Dendritic cell treated with granulocyte-macrophage colony-stimulating factor and Interleukin-4, amounts not matched to agents 40 ng/mL and 50 ng/mL, for 4 days (primary cell): ENCODE measurements at regions not wholly inside any gene's neighbourhood (a gene's known extent, or its start where the extent isn't known, plus 50 kb on each side); places are given as distances from the start of the nearest gene placed in this dataset.
"Not testable (repeated sequence)": the region's sequence is repeated elsewhere in the genome, so short reads cannot be mapped to it uniquely, and the experiment has no call there.

Experiments used
- H3K27ac Mint-ChIP-seq: one replicate; pipeline ENCODE4 v1.8.0; 2022; ENCODE audit warnings: mild to moderate bottlenecking, mixed read lengths
- H3K27me3 Mint-ChIP-seq: one replicate; pipeline ENCODE4 v1.8.0; 2022; ENCODE audit warnings: mild to moderate bottlenecking, mixed read lengths
- H3K36me3 Mint-ChIP-seq: one replicate; pipeline ENCODE4 v1.8.0; 2022; ENCODE audit warnings: low read depth, mixed read lengths
- H3K4me1 Mint-ChIP-seq: one replicate; pipeline ENCODE4 v1.8.0; 2022; ENCODE audit warnings: low read depth, mixed read lengths
- H3K4me3 Mint-ChIP-seq: one replicate; pipeline ENCODE4 v1.8.0; 2022; ENCODE audit warnings: mild to moderate bottlenecking, moderate library complexity, mixed read lengths
- H3K9me3 Mint-ChIP-seq: one replicate; pipeline ENCODE4 v1.8.0; 2022; ENCODE audit warnings: mixed read lengths
- intact Hi-C: fragments of 100-400 bp; cut with micrococcal nuclease; formaldehyde crosslinking; loops from one replicate; pipeline ENCODE4 v1.15.0; 2022

DNA sequence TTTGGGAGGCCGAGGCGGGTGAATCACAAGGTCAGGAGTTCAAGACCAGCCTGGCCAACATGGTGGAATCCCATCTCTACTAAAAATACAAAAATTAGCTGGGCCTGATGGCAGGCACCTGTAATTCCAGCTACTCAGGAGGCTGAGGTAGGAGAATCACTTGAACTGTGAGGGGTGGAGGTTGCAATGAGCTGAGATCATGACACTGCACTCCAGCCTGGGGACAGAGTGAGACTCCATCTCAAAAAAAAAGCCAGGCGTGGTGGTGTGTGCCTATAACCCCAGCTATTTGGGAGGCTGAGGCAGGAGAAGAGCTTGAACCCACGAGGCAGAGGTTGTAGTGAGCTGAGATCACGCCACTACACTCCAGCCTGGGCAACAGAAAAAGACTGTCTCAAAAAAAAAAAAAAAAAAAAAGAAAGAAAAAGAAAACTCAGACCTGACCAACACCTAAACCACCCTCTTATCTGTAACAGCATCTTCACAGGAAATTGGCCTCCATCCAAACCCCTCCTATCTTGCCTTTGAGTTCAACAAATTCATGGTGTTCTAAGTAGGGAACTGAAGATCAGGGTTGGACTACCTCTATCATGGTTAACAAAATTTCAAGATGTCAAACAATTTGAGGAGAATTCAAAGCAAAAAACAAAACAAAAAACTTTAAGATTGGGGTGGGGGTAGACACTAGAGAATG, 357.2 kb upstream of the C11orf87 start:
- H3K4me3 Mint-ChIP-seq, H3K9me3 Mint-ChIP-seq, H3K4me1 Mint-ChIP-seq, H3K27me3 Mint-ChIP-seq, intact Hi-C loops, H3K27ac Mint-ChIP-seq, H3K36me3 Mint-ChIP-seq: not testable (repeated sequence)

DNA sequence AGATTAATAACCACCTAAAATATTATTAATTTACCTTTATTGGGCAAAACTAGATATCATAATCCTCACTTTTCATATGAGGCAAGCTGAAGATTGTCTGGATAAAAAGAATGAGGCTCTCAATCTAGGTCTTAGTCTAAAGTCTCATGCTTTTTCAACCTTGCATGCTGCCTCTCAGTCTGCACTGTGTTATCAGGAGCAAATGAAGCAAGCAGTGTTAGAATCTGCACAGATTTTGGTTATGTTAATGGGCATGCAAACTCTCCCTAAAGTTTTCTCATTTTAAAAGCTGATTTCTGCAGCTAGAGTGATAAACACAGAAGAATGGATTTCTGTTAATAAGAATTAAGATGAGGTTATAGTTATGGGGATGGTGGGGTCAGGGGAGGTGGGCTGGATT, 350.7 kb upstream of the C11orf87 start:
- intact Hi-C loops, result no loop called here
- Mint-ChIP-seq H3K36me3 (no peaks in the 10 kb centered on the region), H3K4me1 (no peaks in the 10 kb centered on the region), H3K27me3 (no peaks in the 10 kb centered on the region), H3K27ac (no peak overlapping the region), H3K9me3 (peaks cover 14% of the 10 kb centered on the region), H3K4me3 (no peak overlapping the region)

DNA sequence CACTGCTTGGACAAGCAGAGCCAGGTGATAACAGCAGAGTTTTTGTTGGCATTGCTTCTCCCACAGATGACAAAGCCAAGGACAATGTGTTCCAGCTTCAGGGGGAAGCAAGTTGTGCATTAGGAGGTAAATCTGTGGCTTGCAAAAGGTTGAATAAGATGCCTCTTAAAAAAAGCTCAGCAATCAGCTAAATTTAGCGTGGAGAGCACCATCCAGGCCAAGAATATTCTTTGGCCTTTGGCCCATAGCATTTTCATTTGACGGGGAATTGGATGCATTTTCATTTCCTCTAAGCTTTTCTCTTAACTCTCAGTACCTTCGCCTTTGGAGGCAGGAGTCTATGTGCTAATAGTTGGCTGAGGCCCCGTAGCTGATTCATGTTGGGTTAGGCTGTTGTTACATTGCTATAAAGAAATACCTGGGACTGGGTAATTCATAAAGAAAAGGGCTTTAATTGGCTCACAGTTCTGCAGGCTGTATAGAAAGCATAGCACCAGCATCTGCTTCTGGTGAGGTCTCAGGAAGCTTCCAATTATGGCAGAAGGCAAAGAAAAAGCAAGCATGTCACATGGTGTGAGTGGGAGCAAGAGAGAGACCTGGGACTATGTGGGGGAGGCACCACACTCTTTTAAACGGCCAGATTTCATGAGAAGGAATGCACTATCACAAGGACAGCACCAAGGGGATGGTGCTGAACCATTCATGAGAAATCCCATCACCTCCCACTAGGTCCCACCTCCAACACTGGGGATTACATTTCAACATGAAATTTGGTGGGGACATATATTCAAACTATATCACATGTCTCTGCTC, 350.1 kb upstream of the C11orf87 start:
- Mint-ChIP-seq H3K27ac (no peak overlapping the region), H3K4me3 (no peak overlapping the region), H3K36me3 (no peaks in the 10 kb centered on the region), H3K9me3 (peaks cover 14% of the 10 kb centered on the region), H3K4me1 (no peaks in the 10 kb centered on the region), H3K27me3 (no peaks in the 10 kb centered on the region)
- intact Hi-C loops, result no loop called here

DNA sequence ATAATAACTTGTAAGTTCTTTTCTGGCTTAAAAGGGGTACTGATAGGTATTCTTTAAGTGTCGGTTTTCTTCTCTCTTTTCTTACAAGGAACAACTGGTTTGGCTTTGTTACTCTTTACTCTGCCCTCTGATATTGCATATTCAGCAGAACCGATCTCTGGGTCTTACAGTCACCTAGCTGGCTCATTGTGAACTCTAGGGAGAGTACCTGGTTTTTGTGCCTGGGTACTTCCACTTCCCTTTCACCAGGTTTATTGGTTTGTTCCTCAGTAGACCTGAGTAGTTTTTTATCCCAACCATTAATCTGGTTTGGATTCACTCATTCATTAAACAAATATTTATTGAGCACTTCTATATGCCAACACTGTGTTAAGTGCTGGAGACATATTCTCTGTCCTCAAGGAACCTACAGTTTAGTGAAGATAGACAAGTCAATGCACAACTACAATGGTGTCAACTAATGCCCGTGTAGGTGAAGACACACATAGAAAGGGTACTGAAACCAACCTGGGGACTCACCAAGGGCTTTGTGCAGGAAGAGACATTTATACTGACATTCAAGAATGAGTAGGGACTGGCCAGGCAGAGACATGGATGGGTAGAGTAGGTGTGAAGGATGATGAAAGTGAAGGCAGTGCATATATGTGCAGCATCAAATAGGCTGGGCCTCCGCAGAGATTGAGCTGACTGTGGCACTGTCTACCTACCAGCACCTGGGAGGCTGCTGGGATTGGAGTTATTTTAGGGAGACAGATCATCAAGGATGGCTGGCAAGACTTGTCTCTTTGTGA, 348.8 kb upstream of the C11orf87 start:
- Mint-ChIP-seq H3K27me3 (no peaks in the 10 kb centered on the region), H3K27ac (no peak overlapping the region)

DNA sequence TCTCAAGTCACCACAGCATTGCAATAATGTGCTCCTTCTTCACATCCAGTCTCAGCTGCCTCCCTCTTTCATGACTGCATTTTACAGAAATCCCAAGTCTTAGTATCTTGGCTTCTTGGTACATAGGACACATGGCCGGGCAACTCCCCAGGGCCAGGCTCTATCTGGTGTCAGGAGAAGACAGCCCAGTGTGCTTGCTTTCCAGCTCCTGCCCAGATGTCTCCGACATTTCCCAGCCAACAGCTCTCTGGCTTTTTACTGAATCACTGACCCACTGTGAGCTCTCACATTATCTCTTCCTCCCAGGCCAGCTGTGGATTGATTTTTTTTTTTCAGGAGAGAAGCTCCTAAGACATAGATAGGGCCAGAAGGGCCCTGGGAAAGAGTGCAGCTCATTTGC, 346.0 kb upstream of the C11orf87 start:
- no peak overlapping the region for H3K27ac Mint-ChIP-seq
- no peaks in the 10 kb centered on the region for H3K4me1 Mint-ChIP-seq
- peaks cover 4% of the 10 kb centered on the region for H3K9me3 Mint-ChIP-seq
- H3K27me3 Mint-ChIP-seq, result no peaks in the 10 kb centered on the region
- H3K36me3 Mint-ChIP-seq, result no peaks in the 10 kb centered on the region
- intact Hi-C loops, result no loop called here
- no peak overlapping the region for H3K4me3 Mint-ChIP-seq

More for the DNA sequence above, 348.8 kb upstream of the C11orf87 start:
- peaks cover 14% of the 10 kb centered on the region for H3K9me3 Mint-ChIP-seq
- no peaks in the 10 kb centered on the region for H3K36me3 Mint-ChIP-seq
- no peak overlapping the region for H3K4me3 Mint-ChIP-seq
- intact Hi-C loops, result no loop called here
- no peaks in the 10 kb centered on the region for H3K4me1 Mint-ChIP-seq

DNA sequence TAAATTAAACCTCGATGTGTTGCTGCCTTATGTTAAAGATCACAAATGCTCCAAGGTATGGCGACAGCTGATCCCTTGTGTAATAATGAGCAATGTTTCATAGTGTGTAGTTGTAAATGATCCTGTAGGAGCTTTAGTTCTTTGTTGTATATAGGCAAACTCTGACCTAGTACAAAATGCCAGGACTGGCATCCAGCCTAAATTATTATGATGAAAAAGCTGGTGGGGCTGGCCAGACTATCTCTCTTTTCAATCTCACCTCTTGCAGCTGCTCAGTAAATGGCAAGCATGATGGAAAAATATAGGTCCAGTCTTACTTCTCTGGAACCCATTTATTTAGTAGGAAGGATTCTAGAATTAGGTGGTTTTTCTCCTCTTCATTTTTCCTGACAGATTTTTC, 345.1 kb upstream of the C11orf87 start:
- H3K4me1 Mint-ChIP-seq, result no peaks in the 10 kb centered on the region
- no peak overlapping the region for H3K27ac Mint-ChIP-seq
- H3K27me3 Mint-ChIP-seq, result no peaks in the 10 kb centered on the region
- intact Hi-C loops, result no loop called here
- H3K36me3 Mint-ChIP-seq, result no peaks in the 10 kb centered on the region
- no peaks in the 10 kb centered on the region for H3K9me3 Mint-ChIP-seq
- no peak overlapping the region for H3K4me3 Mint-ChIP-seq

DNA sequence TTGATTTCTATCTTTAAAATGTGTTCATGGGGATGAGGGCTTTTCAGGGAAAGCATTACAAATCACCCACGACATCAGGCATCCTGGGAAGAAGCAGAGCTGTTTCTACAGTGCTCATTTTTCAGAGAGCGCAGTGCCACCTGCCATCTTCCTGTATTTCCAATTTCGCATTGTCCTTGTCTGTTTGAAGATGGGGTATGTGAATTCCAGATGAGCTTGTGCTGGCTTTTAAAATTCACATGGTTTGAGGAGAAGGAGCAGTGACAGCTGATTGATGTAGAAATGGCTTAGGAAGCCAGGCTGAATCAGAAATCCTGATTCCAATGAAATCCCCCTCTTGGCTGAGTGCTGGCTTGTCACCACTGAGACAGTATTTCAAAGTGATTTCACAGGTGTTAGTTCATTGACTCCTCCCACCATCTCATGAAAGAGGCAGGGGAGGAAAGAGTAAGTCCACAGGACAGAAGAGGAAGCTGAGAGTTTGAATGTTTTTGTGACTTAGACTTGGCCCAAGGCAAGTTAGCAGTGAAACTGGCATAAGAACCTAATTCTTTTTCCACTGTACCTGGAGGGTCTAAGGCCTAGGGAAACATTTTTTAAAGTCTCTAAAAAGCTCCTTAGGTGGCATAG, 344.6 kb upstream of the C11orf87 start:
- Mint-ChIP-seq H3K9me3 (no peaks in the 10 kb centered on the region), H3K27ac (no peak overlapping the region), H3K4me1 (no peaks in the 10 kb centered on the region), H3K36me3 (no peaks in the 10 kb centered on the region), H3K4me3 (no peak overlapping the region), H3K27me3 (no peaks in the 10 kb centered on the region)
- intact Hi-C loops, result no loop called here

DNA sequence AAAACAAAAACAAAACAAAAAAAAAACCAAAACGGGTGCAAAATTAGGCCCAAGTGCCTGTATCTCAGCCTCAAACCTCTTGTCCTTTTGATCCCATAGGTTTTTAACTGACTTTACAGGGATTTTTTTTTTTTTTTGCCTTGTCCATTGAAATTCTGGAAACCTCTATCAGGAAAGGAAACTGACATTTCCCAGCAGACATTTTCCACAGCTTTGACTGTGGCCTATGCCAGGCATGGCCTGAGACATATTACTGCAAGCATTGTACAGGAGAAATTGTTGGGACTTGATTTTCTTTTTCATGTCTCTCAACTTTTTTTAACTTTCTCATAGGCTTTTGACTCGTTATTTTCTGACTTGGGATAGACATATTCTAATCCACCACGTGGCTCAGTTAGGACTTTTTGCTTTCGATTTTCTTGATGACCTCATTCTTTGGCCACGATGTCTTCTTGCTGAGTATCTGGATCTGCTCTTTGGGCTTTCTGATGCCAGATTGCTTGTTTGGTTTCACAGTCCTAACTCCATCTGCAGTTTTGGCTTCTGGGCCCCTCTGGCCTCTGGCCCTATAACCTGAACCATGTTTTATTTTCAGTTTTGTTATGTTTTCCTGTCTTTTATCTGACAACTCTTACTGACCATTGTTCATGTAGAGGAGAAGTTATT, 336.1 kb upstream of the C11orf87 start:
- Mint-ChIP-seq H3K27ac (no peak overlapping the region), H3K4me3 (no peak overlapping the region), H3K4me1 (no peaks in the 10 kb centered on the region), H3K27me3 (no peaks in the 10 kb centered on the region), H3K9me3 (no peaks in the 10 kb centered on the region), H3K36me3 (no peaks in the 10 kb centered on the region)
- intact Hi-C loops, result no loop called here

DNA sequence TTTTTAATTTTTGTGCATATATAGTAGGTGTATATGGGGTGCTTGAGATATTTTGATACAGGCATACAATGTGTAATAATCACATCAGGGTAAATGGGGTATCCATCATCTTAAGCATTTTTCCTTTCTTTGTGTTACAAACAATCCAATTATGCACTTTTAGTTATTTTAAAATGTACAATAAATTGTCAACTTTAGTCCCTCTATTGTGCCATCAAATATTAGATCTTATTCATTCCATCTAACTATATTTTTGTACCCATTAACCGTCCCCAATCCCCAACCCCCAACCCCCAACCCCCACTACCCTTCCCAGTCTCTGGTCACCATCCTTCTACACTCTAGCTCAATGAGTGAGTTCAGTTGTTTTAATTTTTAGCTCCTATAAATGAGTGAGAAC, 335.1 kb upstream of the C11orf87 start:
- no peaks in the 10 kb centered on the region for H3K36me3 Mint-ChIP-seq
- no peaks in the 10 kb centered on the region for H3K9me3 Mint-ChIP-seq
- intact Hi-C loops, result no loop called here
- no peak overlapping the region for H3K27ac Mint-ChIP-seq
- no peaks in the 10 kb centered on the region for H3K4me1 Mint-ChIP-seq
- H3K27me3 Mint-ChIP-seq, result no peaks in the 10 kb centered on the region
- H3K4me3 Mint-ChIP-seq, result no peak overlapping the region

DNA sequence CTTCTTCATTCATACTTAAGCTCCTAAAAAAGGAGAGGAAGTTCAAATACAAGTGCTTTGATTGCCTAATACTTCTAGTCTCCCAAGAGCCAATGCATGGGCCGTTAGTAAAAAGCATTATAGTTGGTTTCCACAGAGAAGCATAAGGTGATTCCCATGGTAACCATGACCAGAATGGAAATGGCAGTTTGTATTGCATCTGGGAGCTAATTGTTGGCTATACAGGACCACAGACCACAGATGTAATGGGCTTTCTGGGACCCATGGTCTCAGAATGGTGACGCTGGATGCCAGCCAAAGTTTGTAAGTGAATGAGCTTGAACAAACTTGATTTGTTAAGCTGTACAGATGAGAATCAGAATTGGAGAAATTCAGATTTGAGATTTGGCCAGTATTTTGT, 333.9 kb upstream of the C11orf87 start:
- H3K27ac Mint-ChIP-seq, result no peak overlapping the region
- no peaks in the 10 kb centered on the region for H3K36me3 Mint-ChIP-seq
- intact Hi-C loops, result no loop called here
- H3K4me3 Mint-ChIP-seq, result no peak overlapping the region
- no peaks in the 10 kb centered on the region for H3K9me3 Mint-ChIP-seq
- H3K27me3 Mint-ChIP-seq, result no peaks in the 10 kb centered on the region
- no peaks in the 10 kb centered on the region for H3K4me1 Mint-ChIP-seq

DNA sequence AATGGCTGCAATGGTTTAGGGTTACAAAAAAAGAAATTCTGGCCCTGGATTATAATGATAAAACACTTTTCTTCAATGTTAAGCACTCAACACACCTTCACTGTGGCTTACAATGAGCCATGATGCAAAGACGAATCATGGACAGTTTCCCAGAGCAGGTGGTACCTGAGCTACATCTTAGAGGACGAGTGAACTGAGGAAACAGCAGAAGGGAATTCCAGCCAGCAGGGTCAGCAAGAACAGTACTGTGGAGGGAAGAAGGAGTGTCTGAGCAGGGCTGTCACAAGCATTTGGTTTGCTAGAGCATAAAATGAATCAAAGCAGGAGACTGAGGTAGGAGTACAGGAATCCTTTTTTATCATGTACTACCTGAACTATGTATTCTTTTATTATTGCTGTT, 332.8 kb upstream of the C11orf87 start:
- no peak overlapping the region for H3K4me3 Mint-ChIP-seq

DNA sequence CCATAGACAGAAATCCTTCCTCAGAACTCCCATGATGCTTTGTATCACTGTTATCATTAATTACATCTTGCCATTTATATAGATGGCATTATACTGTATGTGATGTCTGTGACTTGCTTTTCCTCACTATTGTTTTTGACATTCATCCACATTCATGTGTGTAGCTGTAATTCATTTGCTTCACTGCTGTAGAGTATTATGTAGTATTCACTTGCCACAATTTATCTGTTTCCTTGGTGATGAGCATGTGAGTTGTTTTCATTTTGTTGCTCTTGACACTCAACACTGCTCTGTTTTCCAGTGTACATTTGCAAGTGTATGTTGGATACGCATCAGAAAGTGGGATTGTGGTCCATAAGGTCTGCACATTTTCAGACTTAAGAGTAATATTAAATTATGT, 328.6 kb upstream of the C11orf87 start:
- H3K27ac Mint-ChIP-seq, result no peak overlapping the region

More for the DNA sequence above, 332.8 kb upstream of the C11orf87 start:
- H3K36me3 Mint-ChIP-seq, result no peaks in the 10 kb centered on the region
- no peaks in the 10 kb centered on the region for H3K4me1 Mint-ChIP-seq
- H3K27me3 Mint-ChIP-seq, result no peaks in the 10 kb centered on the region
- H3K27ac Mint-ChIP-seq, result no peak overlapping the region
- H3K9me3 Mint-ChIP-seq, result no peaks in the 10 kb centered on the region
- intact Hi-C loops, result no loop called here

DNA sequence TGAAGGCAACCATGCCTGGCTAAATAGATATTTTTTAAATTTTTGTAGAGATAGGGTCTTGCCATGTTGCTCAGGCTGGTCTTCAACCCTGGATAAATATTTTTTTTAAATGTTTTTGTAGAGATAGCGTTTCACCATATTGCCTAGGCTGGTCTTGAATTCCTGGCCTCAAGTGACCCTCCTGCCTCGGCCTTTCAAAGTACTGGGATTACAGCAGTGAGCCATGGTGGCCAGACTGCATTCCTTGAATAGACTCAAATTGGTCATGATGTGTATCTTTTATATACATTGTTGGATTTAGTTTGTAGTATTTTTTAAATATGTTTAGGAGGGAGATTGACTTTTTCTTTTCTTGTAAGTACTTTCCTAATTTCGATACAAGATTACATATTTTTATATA, 325.7 kb upstream of the C11orf87 start:
- H3K36me3 Mint-ChIP-seq, result no peaks in the 10 kb centered on the region
- no peak overlapping the region for H3K27ac Mint-ChIP-seq
- H3K9me3 Mint-ChIP-seq, result no peaks in the 10 kb centered on the region
- intact Hi-C loops, result no loop called here
- no peaks in the 10 kb centered on the region for H3K27me3 Mint-ChIP-seq
- no peak overlapping the region for H3K4me3 Mint-ChIP-seq
- H3K4me1 Mint-ChIP-seq, result no peaks in the 10 kb centered on the region

More for the DNA sequence above, 328.6 kb upstream of the C11orf87 start:
- Mint-ChIP-seq H3K4me3 (no peak overlapping the region), H3K27me3 (no peaks in the 10 kb centered on the region), H3K9me3 (no peaks in the 10 kb centered on the region), H3K4me1 (no peaks in the 10 kb centered on the region), H3K36me3 (no peaks in the 10 kb centered on the region)
- intact Hi-C loops, result no loop called here
